ENCODE measurements at regions not wholly inside any gene's neighbourhood (a gene's known extent, or its start where the extent isn't known, plus 50 kb on each side); places are given as distances from the start of the nearest gene placed in this dataset.
A peak's percentile ranks its signal among the peaks of the same experiment; 100 is the strongest.

DNA sequence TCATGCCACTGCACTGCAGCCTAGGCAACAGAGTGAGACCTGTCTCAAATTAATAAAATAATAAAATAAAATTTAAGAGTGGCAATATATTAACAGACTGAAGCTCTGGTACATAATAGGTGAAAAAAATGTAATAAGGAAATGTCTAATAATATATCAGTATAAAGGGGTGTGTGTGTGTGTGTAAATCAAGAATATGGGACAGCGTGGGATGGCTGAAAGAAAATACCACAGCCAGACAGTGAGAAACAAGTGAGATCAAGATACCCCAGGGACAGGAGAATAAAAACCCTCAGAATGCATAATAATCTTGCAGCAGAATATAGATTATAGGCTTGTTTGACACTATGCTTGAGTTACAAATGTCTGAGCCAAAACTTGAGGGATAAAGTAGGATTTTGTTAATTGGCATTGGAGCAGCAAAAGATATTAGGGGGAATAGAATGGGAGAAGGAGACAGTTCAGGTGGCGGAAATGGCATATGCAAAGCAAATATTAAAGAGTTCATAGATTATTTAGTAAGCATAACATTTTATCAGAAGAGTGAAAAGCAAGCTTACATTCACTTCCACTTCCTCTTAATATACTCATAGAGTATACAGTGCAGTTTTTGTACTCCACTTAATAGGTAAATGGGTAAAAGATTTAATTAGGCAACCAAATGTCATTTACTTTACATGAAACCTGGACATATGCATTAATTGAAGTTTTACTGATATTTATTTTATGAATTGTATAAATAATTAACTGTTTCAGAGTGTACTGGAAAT, 398.5 kb upstream of the GJE1 start:
- in situ Hi-C loops (cut with HindIII; ENCODE audit: low pct_ligation_motif_present, low pct_unique_long_range_greater_than_20kb, low sequenced_read_pairs) = no loop called here
- no peak for DNase-seq

DNA sequence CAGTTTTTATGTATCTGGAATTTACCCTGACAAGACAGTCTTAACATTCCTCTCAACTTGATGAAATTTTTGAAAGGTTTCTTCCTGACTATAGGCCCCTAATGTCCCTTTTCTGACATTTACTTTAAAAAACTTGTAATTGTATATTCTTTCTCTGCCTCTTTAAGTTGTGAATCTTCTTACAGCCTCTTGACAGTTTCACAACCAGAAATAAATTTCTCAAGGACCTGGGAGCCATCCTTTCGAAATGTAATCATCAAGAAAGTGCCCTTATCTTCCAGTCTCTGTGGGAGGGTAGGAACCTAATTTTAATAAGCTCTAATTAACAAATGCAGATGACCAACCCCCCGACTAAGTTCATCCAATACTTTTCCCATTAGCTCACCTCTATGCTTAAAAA, 403.6 kb upstream of the GJE1 start:
- DNase-seq = no peak
- in situ Hi-C loops (cut with HindIII; ENCODE audit: low pct_ligation_motif_present, low pct_unique_long_range_greater_than_20kb, low sequenced_read_pairs) = no loop called here

DNA sequence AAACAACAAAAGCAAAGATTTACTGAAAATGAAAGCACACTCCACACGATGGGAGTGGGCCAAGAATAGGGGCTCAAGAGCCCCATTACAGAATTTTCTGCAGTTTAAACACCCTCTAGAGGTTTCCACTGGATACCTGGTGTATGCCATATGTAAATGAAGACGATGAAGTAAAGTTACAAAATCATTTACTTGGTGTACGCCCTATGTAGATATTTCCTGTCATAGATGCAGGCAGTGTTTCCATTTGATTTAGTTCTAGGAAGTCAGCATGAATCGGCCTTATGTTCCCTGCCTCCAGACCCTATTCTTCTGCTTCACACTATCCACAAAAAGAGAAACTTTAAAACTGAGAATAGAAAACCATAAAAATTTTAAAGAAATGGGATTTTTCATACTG, 404.4 kb upstream of the GJE1 start:
- no peak for DNase-seq
- in situ Hi-C loops (cut with HindIII; ENCODE audit: low pct_ligation_motif_present, low pct_unique_long_range_greater_than_20kb, low sequenced_read_pairs) = no loop called here

GRCh38 chr6:141726248-141726647, 406.5 kb upstream of the GJE1 start:
- no peak for DNase-seq
- in situ Hi-C loops (cut with HindIII; ENCODE audit: low pct_ligation_motif_present, low pct_unique_long_range_greater_than_20kb, low sequenced_read_pairs) = no loop called here

- no peak for DNase-seq
- in situ Hi-C loops (cut with HindIII; ENCODE audit: low pct_ligation_motif_present, low pct_unique_long_range_greater_than_20kb, low sequenced_read_pairs) = no loop called here
These were observed 408.0 kb upstream of the GJE1 start for GRCh38 chr6:141724731-141725130.

DNA sequence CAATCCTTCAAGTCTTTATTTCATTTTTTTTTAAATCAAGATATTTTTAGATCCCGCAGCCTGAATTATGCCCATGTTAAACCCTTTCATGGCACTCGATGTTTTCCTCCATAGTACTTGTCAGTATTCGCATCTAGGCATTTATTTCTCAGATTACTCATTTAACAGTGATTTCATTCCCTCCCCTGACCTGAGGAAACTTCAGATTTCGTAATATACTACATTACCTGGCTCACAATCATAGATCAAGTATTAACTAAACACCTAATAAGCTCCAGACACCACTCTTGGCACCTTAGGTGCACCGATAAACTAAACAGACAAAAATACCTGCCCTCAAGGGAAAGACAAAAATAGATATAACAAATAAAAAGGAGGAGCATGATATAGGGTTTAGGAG, 413.2 kb upstream of the GJE1 start:
- in situ Hi-C loops (cut with HindIII; ENCODE audit: low pct_ligation_motif_present, low pct_unique_long_range_greater_than_20kb, low sequenced_read_pairs) = no loop called here
- no peak for DNase-seq

DNA sequence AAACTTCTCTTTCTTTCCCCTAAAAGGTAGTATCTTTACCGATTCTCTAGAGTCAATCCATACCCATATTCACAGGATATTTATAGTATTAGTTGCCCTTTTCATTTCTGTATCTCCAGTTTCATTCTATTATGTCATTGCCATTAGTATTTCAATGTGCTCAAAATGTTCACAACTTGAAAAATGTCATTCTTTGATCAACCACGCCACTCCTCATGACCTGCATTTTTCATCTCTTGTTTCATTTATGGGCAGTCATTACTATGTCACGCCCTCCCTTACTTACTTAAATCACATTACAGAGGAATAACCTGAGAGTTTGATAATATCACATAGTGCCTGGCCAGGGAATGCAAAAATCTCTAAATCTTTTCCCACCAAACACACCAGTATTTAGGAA, 427.3 kb upstream of the GJE1 start:
- in situ Hi-C loops (cut with HindIII; ENCODE audit: low pct_ligation_motif_present, low pct_unique_long_range_greater_than_20kb, low sequenced_read_pairs) = no loop called here
- no peak for DNase-seq

- DNase-seq = no peak
- in situ Hi-C loops (cut with HindIII; ENCODE audit: low pct_ligation_motif_present, low pct_unique_long_range_greater_than_20kb, low sequenced_read_pairs) = no loop called here
These were observed 428.6 kb upstream of the GJE1 start for GRCh38 chr6:141704151-141704550.

DNA sequence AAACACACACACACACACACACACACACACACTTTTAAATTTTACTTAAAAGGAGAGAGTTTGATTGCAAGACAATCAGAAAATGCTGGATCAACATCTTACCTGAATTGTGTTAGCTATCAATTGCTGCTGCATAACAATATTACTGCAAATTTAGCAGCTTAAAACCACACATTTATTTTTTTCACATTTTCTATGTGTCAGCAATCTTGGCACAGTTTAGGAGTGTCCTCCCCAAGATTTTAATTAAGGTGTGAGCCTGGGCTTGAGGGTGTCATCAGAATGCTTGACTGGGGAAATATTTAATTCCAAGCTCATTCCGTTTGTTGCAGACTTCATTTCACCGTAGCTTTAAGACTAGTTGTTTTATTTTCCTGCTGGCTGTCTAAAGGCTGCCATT, 431.0 kb upstream of the GJE1 start:
- in situ Hi-C loops (cut with HindIII; ENCODE audit: low pct_ligation_motif_present, low pct_unique_long_range_greater_than_20kb, low sequenced_read_pairs) = no loop called here
- DNase-seq = no peak

DNA sequence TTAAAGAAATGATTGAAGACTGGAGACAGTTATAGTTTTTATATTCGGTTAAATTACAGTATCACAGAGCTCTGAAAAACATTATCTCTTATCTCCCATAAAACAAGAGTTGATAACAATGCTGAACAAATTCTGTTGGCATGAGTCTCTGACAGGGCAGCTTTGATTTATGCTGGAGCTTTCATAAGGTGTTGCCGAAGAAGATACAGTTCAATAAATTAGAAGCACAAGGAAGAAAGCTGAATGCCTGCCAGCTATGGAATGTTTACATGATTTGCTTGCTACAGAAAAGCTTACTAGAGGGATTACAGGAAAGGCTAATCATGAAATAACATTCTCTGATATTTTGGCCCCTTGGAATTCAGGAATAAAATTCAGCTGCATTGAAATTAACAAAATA, 431.9 kb upstream of the GJE1 start:
- in situ Hi-C loops (cut with HindIII; ENCODE audit: low pct_ligation_motif_present, low pct_unique_long_range_greater_than_20kb, low sequenced_read_pairs) = no loop called here

DNA sequence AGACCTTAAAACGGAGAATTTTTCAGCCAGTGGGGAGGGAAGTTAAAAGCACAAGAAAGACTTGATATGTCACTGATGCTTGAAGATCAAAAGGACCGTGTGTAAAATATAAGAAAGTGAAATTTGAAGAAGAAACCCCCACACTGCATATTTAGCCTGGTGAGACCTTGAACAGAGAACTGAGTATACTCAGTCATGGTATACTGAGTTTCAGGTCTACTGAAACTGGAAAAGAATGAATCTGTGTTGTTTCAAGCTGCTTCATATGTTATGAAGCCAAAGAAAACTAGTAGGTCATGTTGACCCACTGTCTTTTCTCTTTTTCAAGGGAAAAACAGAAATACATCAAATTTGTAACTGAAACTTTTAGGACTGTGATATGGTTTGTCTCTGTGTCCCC, 443.8 kb upstream of the GJE1 start:
- DNase-seq = no peak
- in situ Hi-C loops (cut with HindIII; ENCODE audit: low pct_ligation_motif_present, low pct_unique_long_range_greater_than_20kb, low sequenced_read_pairs) = no loop called here

More for the DNA sequence above, 431.9 kb upstream of the GJE1 start:
- DNase-seq = no peak

DNA sequence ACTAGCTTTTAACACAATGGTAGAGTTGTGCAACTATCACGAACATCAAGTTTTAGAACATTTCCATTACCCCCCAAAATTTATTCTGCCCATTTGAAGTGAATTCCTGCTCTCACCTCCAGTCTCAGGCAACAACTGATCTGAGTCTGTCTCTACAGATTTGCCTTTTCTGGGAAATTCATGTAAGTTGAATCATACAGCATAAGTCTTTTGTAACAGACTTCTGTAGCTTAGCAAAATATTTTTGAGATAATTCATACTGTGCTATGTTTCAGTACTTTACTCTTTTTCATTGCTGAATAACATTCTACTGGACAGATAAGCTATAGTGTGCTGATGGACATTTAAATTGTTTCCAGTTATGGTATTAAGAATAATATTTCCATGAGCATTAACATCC, 447.3 kb upstream of the GJE1 start:
- DNase-seq = no peak
- in situ Hi-C loops (cut with HindIII; ENCODE audit: low pct_ligation_motif_present, low pct_unique_long_range_greater_than_20kb, low sequenced_read_pairs) = no loop called here

- in situ Hi-C loops (cut with HindIII; ENCODE audit: low pct_ligation_motif_present, low pct_unique_long_range_greater_than_20kb, low sequenced_read_pairs) = no loop called here
These were observed 450.3 kb upstream of the GJE1 start for GRCh38 chr6:141682391-141682790.

DNA sequence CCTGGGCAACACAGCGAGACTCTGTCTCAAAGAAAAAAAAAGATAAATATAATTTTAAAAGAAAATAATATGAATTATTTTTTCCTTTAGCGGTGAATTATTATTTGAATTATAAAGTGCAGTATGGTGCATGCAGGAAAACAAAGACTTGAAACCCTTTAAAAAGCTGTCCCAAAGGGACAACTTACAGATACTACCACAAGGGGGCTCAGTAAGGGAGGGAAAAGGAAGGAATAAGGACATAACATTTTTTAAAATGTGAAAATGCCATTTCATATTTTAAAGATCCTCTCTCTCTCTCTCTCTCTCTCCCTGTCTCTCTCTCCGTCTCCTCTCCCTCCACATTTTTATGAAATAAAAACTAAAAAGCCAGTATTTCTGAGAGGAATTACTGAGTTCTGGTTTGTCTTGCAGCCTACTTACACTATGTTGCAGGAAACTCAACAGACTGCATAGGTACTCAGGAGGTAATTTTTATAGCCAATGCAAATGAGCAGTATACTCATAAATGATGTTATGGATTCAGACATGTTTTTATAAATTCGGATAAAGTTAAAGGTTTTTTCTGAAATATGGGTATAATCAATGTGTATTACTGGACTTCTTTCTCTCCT, 455.0 kb upstream of the GJE1 start:
- in situ Hi-C loops (cut with HindIII; ENCODE audit: low pct_ligation_motif_present, low pct_unique_long_range_greater_than_20kb, low sequenced_read_pairs) = no loop called here
- DNase-seq = peak; percentile 42

More at GRCh38 chr6:141682391-141682790, 450.3 kb upstream of the GJE1 start:
- DNase-seq = no peak

DNA sequence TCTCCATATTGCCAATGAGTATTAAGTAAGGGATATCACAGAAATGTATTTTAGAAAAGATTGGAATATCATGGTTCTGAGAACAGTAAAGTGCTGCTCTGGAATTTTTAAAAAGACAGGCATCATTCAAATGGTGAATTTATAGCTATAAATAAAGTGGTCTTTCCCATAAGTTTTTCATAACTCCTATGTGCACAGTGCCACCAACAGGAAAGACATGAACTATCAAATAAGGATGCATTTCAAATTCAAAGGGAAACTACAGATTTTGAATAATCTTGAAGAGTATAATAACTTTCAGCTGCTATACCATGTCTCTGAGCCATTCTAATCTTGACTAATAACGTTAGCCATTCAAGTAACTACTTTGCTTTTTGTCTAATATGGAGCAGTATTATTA, 456.8 kb upstream of the GJE1 start:
- in situ Hi-C loops (cut with HindIII; ENCODE audit: low pct_ligation_motif_present, low pct_unique_long_range_greater_than_20kb, low sequenced_read_pairs) = no loop called here
- DNase-seq = peak; percentile 19

- no peak for DNase-seq
- in situ Hi-C loops (cut with HindIII; ENCODE audit: low pct_ligation_motif_present, low pct_unique_long_range_greater_than_20kb, low sequenced_read_pairs) = no loop called here
These were observed 463.6 kb upstream of the GJE1 start for GRCh38 chr6:141669141-141669540.

DNA sequence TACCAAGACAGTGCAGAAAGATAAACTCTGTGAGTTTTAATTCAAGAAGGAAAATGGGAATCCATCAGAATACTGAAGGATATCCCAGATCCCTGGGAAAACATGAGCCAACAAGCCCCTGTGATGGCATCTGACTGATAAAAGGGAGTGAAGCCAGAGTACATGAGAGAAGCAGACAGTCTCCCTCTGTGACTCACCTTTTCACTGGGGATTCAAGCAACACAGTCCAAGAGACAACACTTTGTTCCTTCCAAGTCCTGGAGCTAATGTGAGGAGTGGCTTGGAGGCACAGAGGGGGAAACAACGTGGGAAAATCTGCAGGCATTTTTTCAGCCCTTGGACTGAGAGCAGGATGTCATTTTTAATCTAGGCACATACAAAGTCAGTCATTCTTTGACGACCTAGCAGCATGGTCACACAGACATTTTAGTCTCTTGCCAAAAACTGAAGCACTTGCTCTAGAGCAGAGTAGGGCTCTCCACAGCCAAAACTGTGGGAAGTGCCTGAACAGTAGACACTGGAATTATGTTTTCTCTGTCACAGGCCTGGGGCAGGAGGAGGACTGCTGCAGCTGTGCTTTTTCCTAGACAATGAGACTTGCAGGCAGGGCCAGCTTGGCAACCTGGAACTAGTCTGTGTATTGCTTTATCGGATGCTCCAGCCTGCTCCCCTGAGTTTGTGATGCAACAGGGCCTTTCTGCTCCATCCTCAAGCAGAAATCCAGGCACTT, 465.0 kb upstream of the GJE1 start:
- in situ Hi-C loops (cut with HindIII; ENCODE audit: low pct_ligation_motif_present, low pct_unique_long_range_greater_than_20kb, low sequenced_read_pairs) = no loop called here
- DNase-seq = no peak

DNA sequence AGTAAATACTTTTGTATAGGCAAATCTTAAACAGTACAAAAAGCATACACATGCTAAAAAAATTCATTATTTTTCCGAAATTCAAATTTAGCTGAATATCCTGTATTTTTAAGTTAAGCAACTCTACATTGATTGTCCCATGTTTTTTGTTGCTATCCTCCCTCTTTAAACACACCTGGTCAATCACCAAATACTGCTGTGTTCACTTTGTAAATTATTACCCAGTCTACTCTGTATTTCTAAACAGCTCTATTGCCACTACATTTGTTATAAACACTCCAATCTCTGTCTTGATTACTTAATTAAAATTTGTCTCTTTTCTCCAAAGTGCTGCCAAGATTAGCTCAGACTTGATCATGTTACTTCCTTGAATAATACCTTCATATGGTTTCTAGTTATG, 466.5 kb upstream of the GJE1 start:
- in situ Hi-C loops (cut with HindIII; ENCODE audit: low pct_ligation_motif_present, low pct_unique_long_range_greater_than_20kb, low sequenced_read_pairs) = no loop called here
- DNase-seq = no peak

DNA sequence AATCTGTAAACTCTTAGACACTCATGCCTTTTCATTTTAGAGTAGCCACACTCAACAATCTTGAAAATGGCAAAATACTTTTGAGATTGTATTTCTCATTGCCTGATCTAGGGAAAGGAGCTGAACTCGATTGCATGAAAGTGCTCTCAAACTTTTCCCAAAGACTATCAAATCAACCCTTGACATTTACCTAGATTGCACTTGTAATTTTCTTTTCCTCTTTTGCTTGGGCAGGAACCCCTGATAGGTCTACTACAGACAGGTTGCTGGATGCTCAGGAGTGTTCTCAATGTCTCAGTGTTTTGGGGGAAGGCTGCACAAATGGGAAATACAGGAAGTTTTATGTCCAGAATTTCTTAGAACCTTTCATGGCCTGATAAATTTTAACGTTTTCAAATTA, 468.0 kb upstream of the GJE1 start:
- in situ Hi-C loops (cut with HindIII; ENCODE audit: low pct_ligation_motif_present, low pct_unique_long_range_greater_than_20kb, low sequenced_read_pairs) = no loop called here
- no peak for DNase-seq

DNA sequence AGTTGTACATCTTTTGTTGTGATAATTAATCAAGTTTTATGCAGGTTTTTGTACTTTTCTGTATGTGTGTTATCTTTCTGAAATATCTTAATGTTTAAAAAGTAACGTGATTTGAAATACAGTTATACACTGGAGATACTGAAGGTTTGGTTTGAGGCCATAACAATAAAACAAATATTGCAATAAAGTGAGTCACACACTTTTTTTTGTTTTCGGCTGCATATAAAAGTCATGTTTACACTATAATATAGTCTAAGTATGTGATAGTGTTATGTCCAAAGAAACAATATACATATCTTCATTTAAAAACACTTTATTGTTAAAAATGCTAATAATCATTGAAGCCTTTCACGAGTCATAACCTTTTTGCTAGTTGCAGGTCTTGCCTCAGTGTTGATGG, 473.1 kb upstream of the GJE1 start:
- in situ Hi-C loops (cut with HindIII; ENCODE audit: low pct_ligation_motif_present, low pct_unique_long_range_greater_than_20kb, low sequenced_read_pairs) = no loop called here
- DNase-seq = no peak

All from ACHN (cell line).